ENCODE measurements at regions not wholly inside any gene's neighbourhood (a gene's known extent, or its start where the extent isn't known, plus 50 kb on each side); places are given as distances from the start of the nearest gene placed in this dataset.

GRCh38 chr16:8355675-8356074 is 234.6 kb downstream of the TMEM114 start:
- TF ChIP-seq CTCF (optimal IDR thresholded peaks at IDR 0.05 in 1 of 3, IDR thresholded peaks at IDR 0.05 in 1 of 3, conservative IDR thresholded peaks at IDR 0.05 in 1 of 3; ENCODE audit: extremely low read depth in 1 of 3, insufficient read depth in 2 of 3, low read length in 3 of 3) (no peak), EZH2 (IDR thresholded peaks at IDR 0.05; ENCODE audit: low read length) (no peak)
